Activated gamma-delta T cell treated with anti-CD3 and anti-CD28 coated beads, Interleukin-2, amount 50 U/mL, for 16 hours (primary cell): ENCODE measurements at regions not wholly inside any gene's neighbourhood (a gene's known extent, or its start where the extent isn't known, plus 50 kb on each side); places are given as distances from the start of the nearest gene placed in this dataset.
"Not testable (repeated sequence)": the region's sequence is repeated elsewhere in the genome, so short reads cannot be mapped to it uniquely, and the experiment has no call there.

Experiments used
- DNase-seq: peaks from one replicate; pipeline ENCODE4 v3.0.0-alpha.2; 2020; ENCODE audit warnings: low read depth

DNA sequence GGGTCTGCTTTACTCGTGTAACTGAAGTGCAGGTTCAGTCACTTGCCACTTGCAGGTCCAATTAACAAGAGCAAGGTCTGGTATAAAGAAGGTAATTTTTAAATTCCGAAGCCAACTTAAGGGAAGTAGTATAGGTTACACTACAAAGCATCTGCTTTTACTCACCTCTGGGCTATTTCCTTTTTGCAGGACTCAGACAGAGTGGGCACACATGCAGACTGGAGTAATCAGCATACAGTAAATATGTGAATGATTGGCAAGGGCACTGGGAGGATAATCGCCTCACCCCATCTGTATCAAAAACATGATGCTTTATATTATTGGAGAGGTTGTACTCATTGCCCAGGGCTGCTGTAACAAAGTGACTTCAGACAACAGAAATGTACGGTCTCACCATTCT lies 160.1 kb upstream of the CDH5 start:
- no peak for DNase-seq

DNA sequence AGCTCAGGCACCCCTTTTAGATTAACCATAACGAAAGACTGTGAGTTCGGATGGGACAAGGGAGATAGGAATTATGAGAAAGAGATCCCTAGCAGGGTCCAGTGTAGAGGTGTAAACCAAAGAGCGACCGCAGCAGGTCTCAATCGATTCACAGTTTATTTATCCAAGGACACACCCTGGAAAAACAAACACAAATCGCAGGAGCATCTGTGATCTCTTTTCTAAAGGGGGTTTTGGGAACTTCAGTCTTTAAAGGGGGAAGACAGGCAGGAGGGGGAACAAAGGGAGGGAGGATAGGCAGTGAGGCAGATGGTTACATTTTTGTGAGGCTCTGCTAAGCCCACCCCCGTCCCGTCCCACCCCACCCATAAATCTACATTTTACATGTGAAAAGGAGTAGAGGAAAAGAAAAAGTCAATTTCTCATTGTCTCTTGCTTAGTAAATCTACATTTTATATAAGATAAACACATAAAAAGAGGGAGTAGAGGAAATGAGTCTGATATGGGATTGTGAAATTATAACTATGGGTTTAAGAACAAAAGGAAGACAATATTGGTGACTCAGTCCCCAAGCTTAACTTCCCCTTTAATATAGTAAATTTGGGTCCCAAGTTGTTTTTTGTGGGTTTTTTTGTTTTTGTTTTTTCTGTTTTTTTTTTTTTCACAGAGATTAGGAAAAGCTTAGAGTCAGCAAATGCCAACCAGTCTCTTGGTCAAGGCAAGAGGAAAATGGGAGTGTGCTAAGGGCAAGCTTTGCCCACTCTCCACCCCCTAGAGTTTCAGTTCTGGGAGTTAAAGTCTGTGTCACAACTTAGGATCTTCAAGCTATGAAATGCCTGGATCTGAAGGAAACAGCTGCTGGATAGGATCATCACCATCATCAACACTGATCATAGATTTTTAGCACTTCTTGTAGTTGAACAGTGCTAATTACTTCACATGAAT lies 160.9 kb upstream of the CDH5 start:
- no peak for DNase-seq

DNA sequence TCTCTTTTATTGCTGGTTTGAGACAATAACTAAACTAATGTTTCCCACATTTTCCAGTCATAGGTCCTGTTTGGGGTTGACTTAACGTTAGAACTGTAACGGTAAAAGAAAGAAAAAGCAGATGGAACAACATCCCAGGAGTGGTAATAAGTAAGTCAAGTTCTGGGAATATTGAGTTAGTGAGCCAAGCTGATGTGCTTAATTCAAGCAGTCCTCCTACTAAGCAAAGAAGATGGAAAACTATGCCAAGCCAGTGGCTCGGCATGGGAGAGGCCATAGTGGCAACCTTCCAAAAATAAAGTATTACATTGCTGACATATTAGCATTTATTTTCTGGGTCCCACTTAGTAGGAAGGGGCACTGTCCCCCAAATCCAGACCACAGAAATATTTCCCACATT lies 161.7 kb upstream of the CDH5 start:
- no peak for DNase-seq

DNA sequence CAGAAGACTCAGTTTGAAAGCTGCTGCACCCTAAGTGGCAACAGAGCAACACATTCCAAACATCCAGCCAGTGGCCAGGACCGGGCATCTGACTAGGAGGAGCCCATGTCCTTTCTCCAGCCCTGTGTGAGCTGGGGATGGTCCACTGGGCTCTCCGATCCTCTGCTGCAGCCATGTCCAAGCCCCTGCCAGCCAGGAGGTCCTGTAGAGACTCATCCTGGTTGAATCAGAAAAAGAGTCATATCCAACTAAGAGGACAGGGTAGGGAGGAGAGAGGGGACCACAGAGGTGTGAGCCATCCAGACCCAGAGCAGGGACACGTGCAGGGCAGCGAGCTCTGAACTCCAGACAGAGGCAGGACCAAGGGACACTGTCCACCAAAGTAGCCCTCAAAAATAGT lies 163.0 kb upstream of the CDH5 start:
- DNase-seq = no peak

GRCh38 chr16:66199189-66199588 lies 167.3 kb upstream of the CDH5 start:
- no peak for DNase-seq

DNA sequence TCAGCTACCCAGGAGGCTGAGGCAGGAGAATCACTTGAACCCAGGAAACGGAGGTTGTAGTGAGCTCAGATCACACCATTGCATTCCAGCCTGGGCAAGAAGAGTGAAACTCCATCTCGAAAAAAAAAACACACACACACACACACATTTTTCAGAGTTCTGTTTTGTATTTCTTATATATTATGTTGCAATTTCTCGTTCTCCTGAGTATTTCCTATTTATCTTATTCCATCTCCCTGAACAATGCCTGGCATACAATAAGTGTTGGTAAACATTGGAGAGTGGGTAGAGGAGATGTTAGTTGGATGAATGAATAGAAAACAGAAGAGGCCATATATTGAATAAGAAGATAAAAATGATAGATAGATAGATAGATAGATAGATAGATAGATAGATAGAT lies 167.8 kb upstream of the CDH5 start:
- DNase-seq = no peak

DNA sequence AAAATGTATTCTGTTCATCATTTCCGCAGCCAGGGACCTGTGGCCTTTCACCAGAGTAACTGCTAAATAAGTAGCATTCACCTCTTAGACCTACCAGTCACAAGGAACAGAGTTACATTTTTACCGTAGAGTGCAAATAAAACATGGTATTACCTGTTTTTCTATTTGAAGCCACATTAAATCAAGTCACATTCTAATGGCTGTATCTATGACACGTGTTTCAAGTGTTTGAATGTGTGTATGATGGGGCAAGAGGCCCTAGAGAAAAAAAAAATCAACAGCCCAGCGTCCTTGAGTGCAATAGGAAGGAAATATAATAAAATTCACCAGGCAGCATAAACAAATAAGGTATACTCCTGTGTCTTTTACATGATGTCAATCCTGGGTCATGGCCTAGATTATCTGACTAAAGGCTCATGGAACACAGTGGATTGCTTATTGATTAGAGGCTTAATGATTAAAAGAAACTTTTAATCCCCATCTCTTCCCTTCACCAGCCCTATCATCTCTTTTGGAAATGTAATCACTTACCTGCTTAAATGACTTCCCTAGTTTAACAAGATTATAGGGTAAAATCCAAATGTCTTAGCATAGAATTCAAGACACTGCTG lies 168.7 kb upstream of the CDH5 start:
- DNase-seq = no peak

GRCh38 chr16:66196770-66197169 lies 169.7 kb upstream of the CDH5 start:
- no peak for DNase-seq

DNA sequence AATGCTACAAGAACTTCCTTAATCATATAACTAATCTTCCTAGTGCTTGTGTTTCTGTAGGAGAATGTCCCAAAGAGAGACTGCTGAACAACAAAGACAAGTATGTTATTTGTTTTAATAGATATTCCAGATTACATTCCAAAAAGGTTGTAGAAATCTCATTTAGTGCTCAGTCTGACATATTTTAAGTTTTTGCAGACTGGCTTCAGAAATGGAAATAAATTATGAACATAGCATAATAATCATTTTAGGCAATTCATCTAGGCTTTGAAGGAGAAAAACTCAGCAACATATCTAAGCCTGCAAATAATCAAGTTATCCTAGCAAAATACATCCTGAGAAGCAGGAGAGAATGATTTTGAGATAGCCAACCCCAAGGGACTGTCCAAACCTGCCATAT lies 171.6 kb upstream of the CDH5 start:
- no peak for DNase-seq

DNA sequence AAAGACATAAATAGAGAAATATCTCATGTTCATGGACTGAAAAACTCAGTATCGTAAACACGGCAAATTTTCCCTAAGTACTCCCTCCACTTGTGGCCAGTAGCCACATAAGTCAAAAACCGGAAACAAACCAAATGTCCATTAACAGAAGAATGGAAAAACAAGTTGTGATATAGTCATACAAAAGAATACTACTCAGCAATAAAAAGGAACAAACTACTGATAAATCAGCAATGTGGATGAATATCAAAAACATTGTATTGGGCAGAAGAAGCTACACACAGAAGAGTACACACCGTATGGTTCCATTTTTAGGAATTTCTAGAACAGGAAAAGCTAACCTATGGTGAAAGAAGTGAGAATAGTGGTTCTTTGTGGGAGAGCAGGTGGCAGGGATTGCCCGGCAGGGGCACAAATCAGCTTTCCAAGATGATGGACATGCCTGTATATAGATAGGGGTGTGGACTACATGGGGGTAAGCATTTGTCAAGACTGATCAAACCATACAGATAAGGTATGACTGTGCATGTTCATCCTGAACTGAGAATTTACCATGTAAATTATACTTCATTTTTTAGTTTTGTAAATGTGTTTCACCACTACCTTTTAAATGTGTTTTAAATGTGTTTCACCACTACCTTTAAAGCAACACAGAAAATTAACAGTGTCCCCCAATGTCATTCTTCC lies 172.8 kb upstream of the CDH5 start:
- DNase-seq = no peak

- no peak for DNase-seq
Observed at GRCh38 chr16:66190411-66190810, 176.1 kb upstream of the CDH5 start.

- DNase-seq = no peak
Observed at GRCh38 chr16:66189951-66190350, 176.5 kb upstream of the CDH5 start.

DNA sequence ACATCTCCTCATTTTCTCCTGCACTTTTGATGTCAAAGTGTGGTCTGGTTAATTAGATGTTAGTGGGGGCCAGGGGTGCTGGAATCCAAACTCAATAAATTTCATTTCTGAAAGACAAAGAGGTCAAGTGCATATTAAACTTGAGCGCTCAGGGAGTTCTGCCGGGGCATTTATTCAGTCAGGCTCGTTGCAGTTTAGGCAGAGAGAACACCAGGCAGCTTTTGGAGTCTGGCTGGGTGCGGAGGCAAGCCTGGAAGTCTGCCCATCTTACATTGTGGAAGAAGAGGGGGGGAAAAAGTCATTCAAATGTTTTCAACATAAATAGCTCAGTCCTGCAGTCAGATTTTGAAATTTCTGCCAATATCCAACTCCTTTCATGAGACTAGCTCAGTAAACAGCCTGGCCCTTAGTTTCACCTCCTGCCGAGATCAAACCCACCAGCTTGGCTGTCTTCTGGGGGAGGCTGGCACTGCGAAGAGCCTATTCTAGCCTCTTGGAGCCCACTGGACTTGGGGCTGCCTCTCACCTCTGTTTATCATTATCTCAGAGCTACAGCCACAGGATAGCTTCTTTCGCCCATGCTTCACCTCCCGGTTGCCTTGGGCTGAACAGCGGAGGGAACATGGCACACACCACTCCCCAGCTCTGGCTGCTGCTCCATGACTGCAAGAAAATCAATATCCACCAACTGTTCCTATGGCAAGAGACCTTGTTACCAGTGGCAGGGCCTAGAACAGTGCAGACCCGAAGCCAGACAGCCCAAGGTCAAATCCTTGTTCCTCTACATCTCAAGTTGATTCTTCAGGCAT lies 177.4 kb upstream of the CDH5 start:
- DNase-seq = no peak

DNA sequence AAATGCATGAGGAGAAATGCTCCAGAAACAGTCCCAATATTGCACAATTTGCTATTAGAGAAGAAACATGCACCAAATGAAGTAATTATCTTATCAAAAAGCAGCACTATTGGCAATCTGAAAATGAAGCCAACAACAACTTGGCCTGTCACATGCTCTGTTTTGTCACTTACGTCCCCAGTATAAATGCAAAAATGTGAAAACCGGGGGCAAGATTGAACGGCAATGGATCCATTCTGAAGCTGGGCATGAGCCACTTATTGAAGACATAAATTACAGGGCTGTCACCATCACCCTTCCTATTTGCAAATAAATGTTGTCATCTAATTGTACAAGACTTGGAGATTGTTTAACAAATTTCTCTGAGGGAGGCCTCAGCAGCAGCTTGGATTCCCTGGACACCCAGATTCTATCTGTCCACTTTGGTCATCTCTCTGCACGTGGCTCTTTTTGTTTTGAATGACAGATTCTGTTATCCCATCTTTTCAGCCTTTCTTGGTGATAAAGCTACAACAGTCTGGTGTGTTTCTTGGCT lies 180.2 kb upstream of the CDH5 start:
- no peak for DNase-seq

- no peak for DNase-seq
Observed at GRCh38 chr16:66182592-66182991, 183.9 kb upstream of the CDH5 start.

- no peak for DNase-seq
Observed at GRCh38 chr16:66176731-66177130, 189.8 kb upstream of the CDH5 start.

- no peak for DNase-seq
Observed at GRCh38 chr16:66176111-66176510, 190.4 kb upstream of the CDH5 start.

DNA sequence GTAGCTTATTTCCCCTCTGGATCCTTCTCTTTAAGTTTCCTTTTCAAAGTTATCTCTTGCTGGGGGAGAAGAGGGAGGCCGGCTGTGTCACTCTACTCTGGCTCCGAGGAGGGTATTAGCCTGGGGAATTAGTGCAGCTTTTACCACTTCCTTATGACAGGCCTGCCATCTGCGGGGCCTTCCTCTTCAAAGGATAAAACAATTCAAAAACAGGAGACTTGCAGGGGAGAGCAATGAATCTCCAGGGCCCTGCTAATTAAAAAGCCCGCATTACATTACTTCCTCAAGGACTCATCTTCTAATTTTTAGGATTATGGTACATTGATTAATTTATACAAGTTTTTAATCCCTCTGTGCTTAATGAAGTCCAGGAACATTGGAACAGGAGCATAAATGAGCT lies 190.9 kb upstream of the CDH5 start:
- no peak for DNase-seq

DNA sequence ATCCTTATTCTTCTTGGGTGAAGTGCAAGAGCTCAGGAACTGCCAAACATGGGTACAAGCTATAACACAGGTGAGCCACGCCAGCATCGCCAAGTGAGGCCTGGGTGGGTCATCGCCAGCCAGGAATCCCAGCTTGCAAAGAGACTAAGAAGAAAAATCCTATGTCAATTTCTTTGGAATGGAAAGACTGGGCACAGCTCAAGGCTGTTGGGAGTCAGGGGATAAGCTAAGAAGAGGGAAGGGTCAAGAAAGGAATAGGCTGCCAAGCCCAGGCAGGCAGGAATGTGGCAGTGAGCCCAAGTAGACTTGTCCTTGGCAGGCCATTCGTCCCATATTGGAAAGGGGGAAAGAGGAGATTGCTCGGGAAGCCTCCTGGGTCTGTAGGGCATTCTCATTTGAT lies 191.4 kb upstream of the CDH5 start:
- DNase-seq = no peak

DNA sequence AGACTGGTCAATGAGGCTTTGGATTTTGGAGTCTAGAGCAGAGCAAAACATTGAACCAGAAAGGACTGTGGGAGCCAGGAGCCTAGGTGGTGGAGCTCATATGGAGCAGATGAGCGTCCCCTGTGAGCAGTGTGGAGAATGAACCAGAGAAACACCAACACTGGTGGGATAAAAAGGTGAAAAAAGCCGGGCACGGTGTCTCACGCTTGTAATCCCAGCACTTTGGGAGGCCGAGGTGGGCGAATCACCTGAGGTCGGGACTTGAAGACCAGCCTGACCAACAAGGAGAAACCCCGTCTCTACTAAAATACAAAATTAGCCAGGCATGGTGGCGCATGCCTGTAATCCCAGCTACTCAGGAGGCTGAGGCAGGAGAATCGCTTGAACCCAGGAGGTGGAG lies 192.7 kb upstream of the CDH5 start:
- not testable (repeated sequence) for DNase-seq

DNA sequence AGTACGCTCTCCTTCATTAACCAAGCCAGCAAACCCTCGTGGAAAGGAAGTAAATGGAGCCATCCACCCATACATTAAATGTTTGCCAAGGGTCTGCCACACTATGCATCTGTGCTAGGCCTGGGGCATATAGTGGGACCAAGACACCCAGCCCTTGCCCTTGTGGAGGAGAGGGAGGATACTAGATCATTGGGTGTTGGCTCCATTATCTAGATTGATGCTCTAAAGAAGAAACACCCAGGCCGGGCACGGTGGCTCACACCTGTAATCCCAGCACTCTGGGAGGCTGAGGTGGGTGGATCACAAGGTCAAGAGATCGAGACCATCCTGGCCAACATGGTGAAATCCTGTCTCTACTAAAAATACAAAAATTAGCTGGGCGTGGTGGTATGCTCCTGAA lies 193.3 kb upstream of the CDH5 start:
- not testable (repeated sequence) for DNase-seq

GRCh38 chr16:66172463-66172862 lies 194.0 kb upstream of the CDH5 start:
- DNase-seq = no peak
